Skeletal muscle satellite cell (primary cell): ENCODE measurements at regions not wholly inside any gene's neighbourhood (a gene's known extent, or its start where the extent isn't known, plus 50 kb on each side); places are given as distances from the start of the nearest gene placed in this dataset.

Experiments
- H3K27me3 ChIP-seq: 2 replicates; pipeline ENCODE4 v1.7.0; 2013; ENCODE audit warnings: low read length; ENCODE audit not compliant: control insufficient read depth, insufficient read depth
- H3K36me3 ChIP-seq: 2 replicates; pipeline ENCODE4 v1.7.0; 2013; ENCODE audit warnings: mild to moderate bottlenecking, control low read depth, low read length; ENCODE audit not compliant: insufficient read depth
- H3K4me1 ChIP-seq: 2 replicates; pipeline ENCODE4 v1.7.0; 2013; ENCODE audit warnings: low read length; ENCODE audit not compliant: control insufficient read depth, insufficient read depth
- H3K4me2 ChIP-seq: 2 replicates; pipeline ENCODE4 v1.7.0; 2013; ENCODE audit warnings: mild to moderate bottlenecking, low read length
- H3K4me3 ChIP-seq: 2 replicates; pipeline ENCODE4 v1.7.0; 2013; ENCODE audit warnings: low read length
- H3K9ac ChIP-seq: 2 replicates; pipeline ENCODE4 v1.7.0; 2013; ENCODE audit warnings: mild to moderate bottlenecking, low read depth, low read length, moderate library complexity
- H3K9me3 ChIP-seq: replicated peaks from 2 replicates; pipeline ENCODE4 v1.7.0; 2013; ENCODE audit warnings: mild to moderate bottlenecking, control low read depth, low read length

DNA sequence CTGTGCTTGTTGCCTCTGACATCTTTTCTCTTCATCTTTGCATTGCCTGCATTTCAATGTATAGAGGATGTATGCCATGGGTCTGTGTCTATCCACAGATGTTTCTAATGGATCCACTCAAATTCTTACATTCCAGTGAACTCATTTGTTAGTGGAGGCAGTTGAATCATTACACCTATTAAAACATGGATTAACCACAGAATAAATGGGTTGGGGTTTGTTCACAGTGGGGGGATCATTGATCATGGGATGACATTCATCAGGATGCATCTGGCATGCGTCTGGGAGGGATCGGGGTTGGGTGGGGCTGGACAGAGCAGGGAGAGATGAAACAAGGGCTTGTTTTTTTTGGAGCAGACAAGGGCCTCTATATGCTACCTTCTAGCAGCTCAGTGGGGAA, 182.5 kb downstream of the RHOU start:
- Histone ChIP-seq H3K9ac (no peak overlapping the region), H3K36me3 (no peaks in the 10 kb centered on the region), H3K9me3 (no peaks in the 10 kb centered on the region), H3K27me3 (peaks cover 3% of the 10 kb centered on the region), H3K4me1 (no peaks in the 10 kb centered on the region), H3K4me2 (no peak overlapping the region), H3K4me3 (no peak overlapping the region)

DNA sequence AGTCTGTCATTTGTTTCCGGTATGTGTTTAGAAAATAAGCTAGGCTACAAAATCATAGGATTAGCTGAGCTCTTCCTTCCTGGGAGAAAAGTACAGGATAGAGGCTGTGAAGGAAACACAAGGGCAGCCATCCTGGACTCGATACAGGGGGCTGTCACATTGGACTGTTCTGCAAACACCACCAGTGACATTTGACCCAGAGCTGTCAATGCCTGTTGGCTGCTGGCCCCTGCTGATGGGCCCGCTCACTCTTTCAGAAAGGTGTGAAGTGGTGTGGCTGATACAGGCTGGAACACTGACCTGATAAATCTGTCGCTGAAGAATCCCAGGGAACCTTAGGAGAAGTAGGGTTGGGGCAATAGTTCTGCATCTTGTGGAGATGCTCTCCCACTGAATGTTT, 183.1 kb downstream of the RHOU start:
- Histone ChIP-seq H3K4me3 (no peak overlapping the region), H3K4me1 (no peaks in the 10 kb centered on the region), H3K36me3 (no peaks in the 10 kb centered on the region)

DNA sequence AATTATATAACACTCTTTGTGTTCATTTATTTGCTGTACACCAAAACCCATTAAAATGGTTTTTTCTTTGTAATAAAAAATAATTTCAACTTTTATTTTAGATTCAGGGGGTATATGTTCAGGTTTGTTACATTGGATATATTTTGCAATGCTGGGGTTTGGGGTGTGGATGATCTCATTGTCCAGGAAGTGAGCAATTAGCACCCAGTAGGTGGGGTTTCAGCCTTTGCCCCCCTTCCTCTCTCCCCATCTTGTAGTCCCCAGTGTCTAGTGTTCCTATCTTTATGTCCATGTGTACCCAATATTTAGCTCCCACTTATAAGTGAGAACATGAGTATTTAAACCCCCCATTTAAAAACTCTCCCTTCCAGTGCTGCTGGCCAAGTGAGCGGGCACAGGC, 184.6 kb downstream of the RHOU start:
- Histone ChIP-seq H3K4me2 (no peak overlapping the region), H3K9me3 (no peaks in the 10 kb centered on the region), H3K4me1 (no peaks in the 10 kb centered on the region), H3K9ac (no peak overlapping the region), H3K36me3 (no peaks in the 10 kb centered on the region), H3K27me3 (peaks cover 7% of the 10 kb centered on the region), H3K4me3 (no peak overlapping the region)

More for the DNA sequence above, 183.1 kb downstream of the RHOU start:
- no peak overlapping the region for H3K9ac ChIP-seq
- no peak overlapping the region for H3K4me2 ChIP-seq
- peaks cover 3% of the 10 kb centered on the region for H3K27me3 ChIP-seq
- H3K9me3 ChIP-seq: no peaks in the 10 kb centered on the region

DNA sequence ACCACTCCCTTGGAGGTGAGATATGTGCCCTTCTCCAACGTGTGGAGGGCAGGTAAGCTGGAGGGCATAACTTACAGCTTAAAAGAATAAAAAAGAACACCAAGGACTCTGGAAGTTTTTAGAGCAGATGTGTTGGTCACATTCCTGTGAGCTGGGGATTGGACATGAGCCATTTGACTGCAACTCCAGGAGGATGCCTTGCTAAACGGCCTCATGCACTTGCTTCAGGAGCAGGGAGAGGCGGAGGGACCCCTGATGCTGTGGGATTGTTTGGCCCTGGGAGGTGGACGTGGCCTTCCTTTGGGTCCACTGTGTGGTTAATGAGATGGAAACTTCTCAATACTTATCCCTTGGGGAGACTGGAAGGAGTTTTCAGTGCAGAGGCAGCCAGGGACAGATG, 185.6 kb downstream of the RHOU start:
- Histone ChIP-seq H3K36me3 (no peaks in the 10 kb centered on the region), H3K4me3 (no peak overlapping the region), H3K9me3 (no peaks in the 10 kb centered on the region), H3K4me2 (no peak overlapping the region), H3K9ac (no peak overlapping the region), H3K27me3 (peaks cover 12% of the 10 kb centered on the region), H3K4me1 (no peaks in the 10 kb centered on the region)

DNA sequence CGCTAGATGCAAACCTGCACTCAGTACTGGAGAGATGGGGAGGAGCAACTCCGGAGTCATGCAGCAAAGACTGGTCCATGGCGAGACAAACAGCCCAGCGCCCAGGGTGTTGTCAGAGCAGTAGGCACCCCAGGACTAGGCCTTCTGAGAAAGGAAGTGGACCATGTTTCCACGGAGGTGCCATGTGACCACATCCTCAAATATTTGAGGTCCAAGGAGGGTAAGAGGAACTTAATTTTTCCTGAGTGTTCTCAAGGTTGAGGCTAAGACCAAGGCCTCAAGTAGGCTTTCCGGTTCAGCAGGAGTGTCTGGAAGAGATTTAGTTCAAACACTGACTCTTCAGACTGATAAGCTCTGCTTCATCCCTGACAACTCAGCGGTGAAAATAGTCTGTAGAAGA, 186.2 kb downstream of the RHOU start:
- Histone ChIP-seq H3K9ac (no peak overlapping the region), H3K4me1 (no peaks in the 10 kb centered on the region), H3K4me3 (no peak overlapping the region), H3K36me3 (no peaks in the 10 kb centered on the region), H3K9me3 (no peaks in the 10 kb centered on the region), H3K27me3 (peaks cover 17% of the 10 kb centered on the region), H3K4me2 (no peak overlapping the region)

DNA sequence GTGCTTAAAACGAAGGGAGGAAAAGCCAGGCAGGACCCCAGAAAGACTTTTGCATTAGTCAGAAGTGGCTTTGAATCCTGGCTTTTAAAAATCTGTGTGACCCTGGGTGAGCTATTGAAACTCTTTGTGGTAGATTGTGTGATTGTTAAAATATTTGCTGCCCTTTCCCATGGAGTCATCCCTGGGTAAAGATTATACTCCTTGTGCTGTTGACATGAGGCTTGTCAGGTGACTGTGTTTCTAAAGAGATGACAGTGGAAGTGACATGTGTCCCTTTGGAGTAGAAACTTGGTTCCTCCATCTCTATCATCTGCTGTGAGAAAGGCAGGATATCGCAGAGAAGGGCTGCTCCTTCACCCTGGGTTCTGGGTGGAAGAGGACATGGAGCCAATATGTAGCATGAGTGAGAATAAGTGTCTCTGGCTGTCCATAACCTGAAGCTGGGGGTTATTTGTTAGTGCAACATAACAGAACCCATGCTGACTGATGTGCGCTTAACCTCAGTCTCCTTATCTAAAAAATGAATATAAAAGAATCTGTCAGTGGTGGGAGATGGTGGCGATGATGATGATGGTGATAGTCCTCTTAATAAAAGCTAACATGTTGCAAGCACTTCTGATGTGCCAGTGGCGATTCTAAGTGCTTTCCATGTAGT, 187.6 kb downstream of the RHOU start:
- H3K4me1 ChIP-seq: no peaks in the 10 kb centered on the region
- H3K36me3 ChIP-seq: no peaks in the 10 kb centered on the region
- no peaks in the 10 kb centered on the region for H3K9me3 ChIP-seq
- H3K27me3 ChIP-seq: peaks cover 17% of the 10 kb centered on the region
- H3K4me2 ChIP-seq: no peak overlapping the region
- no peak overlapping the region for H3K9ac ChIP-seq
- H3K4me3 ChIP-seq: no peak overlapping the region

DNA sequence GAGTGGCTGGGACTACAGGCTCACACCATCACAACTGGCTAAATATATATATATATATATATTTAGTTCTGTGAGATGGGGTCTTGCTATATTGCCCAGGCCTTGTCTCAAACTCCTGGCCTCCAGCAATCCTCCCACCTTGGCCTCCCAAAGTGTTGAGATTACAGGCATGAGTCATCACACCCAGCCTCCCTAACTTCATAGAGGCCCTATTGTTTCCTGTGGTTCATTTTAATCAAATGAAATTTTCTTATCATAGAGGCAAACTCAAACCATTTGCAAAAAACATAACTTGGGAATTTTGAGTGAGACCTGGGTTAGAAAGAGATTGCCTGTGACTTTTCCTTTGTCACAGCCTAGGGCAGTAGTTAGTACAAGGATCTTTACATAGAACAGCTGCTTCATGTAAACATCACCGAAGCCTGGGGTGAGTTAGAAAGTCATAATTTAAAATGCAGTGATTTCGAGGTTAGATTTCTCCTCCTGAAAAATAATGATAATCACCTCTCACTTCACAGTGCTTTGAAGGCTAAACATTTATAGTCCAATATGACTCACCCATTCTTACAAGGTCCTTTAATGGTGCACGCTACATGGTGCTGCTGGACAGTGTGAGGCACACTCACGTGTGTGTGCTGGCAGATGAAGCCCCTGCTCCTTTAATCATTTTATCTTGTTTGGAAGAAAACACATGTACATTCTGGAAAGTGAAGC, 188.9 kb downstream of the RHOU start:
- H3K36me3 ChIP-seq: no peaks in the 10 kb centered on the region
- H3K4me1 ChIP-seq: no peaks in the 10 kb centered on the region
- peaks cover 14% of the 10 kb centered on the region for H3K27me3 ChIP-seq
- H3K4me2 ChIP-seq: no peak overlapping the region
- H3K9ac ChIP-seq: no peak overlapping the region
- H3K9me3 ChIP-seq: no peaks in the 10 kb centered on the region
- no peak overlapping the region for H3K4me3 ChIP-seq

DNA sequence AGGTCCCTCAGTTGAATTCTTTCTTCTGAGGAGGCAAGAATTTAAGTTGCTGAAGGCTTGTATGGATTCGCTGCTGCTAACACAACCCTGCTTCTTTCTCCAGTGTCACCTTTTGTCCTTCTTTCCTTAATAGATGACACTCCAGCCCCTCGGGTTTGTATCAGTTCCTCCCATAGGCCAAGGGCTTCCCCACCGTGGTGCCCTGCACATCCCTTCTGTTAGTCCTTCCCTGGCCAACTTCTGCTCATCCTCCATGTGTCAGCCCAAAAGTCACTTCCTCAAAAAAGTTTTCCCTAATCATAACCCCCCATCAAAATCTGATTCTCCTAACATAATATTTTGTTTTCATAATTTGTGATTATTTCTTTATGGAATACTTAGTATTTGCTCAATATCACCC, 190.4 kb downstream of the RHOU start:
- Histone ChIP-seq H3K27me3 (peaks cover 23% of the 10 kb centered on the region), H3K4me1 (no peaks in the 10 kb centered on the region), H3K9me3 (no peaks in the 10 kb centered on the region), H3K9ac (no peak overlapping the region), H3K4me3 (no peak overlapping the region), H3K36me3 (no peaks in the 10 kb centered on the region), H3K4me2 (no peak overlapping the region)

DNA sequence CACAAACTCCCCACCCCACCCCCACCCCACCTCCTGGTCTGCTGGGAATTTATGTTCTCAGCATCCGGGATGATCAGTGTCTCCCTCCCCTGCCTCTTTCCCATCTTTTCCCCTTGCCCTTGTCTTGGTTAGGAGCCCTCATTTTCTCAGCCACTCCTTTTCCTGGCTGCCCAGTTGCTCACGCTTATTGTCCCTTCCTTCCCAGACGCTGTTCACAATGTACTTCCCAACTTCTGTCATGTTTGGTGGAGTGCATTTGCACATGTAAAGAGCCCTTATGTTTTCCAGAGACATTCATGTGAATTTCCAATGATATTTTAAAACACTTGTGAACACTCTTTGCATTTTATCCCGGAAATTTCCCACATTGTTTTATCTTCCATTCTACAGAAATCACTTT, 192.1 kb downstream of the RHOU start:
- H3K4me1 ChIP-seq: no peaks in the 10 kb centered on the region
- H3K4me2 ChIP-seq: no peak overlapping the region
- H3K9me3 ChIP-seq: no peaks in the 10 kb centered on the region
- H3K36me3 ChIP-seq: no peaks in the 10 kb centered on the region
- no peak overlapping the region for H3K9ac ChIP-seq
- H3K4me3 ChIP-seq: no peak overlapping the region
- peaks cover 36% of the 10 kb centered on the region for H3K27me3 ChIP-seq

DNA sequence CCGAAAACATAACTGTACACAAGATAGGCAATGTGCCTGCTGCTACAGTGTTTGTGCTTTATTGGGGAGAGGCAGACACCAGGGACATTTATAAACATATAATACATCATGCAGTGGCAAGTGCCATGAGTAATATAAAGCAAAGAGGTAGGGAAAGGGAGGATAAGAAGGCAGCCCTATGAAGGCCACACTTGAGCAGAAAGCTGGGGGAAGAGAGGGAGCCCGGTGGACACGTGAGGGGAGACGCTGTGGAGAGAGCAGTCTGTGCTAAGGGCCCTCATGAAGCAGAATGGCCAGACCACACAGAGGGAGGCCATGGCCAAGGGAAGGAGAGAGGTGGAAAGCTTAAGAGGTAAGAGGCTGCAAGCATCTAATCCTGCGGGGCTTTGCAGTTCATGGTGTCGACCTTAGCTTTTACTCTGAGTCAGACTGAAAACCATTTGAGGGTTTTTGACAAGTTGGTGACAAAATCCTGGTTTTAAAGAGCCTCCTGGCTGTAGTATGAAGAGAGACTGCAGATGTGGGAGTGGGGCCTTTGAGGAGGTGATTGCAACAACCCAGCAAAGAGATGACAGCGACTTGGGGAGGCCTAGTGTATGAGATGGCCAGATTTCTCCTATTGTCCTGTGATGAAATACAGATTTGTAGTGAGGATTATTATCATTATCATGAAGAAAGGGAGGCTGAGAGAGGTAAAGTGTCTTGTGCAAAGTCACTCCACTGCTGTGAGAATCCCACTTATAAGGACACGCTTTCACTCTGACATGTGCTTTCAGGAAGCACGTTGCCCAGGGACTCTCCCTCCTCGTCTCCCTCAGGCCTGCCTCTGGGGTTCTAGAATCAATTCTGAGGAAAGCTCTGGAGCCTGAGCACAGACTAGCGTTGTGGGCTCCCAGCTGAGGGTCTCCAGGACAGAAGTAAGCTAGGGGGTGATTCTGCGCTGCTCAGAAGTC, 192.9 kb downstream of the RHOU start:
- no peaks in the 10 kb centered on the region for H3K4me1 ChIP-seq
- H3K4me2 ChIP-seq: no peak overlapping the region
- peaks cover 40% of the 10 kb centered on the region for H3K27me3 ChIP-seq
- H3K9me3 ChIP-seq: no peaks in the 10 kb centered on the region
- no peak overlapping the region for H3K9ac ChIP-seq
- H3K4me3 ChIP-seq: no peak overlapping the region
- H3K36me3 ChIP-seq: no peaks in the 10 kb centered on the region

DNA sequence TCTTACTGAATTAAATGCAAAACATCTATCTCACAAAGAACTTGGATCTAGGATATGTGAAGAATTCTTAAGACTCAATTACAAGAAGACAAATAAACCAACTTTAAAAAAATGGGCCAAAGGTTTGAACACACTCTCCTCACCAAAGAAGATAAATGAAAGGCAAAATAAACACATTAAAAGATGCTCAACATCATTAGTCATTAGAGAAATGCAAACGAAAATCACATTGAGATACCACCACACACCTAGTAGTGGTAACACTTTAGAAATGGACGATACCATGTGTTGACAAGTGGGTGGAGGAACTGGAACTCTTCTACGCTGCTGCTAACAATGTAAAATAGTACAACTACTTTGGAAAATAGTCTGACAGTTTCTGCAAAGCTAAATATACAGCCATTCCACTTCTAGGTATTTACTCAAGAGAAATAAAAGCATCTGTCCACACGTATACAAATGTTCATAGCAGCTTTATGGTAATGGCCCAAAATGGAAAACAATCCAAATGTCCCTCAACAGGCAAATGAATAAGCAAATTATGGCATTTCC, 194.3 kb downstream of the RHOU start:
- H3K4me2 ChIP-seq: no peak overlapping the region
- no peaks in the 10 kb centered on the region for H3K36me3 ChIP-seq
- no peak overlapping the region for H3K4me3 ChIP-seq
- no peaks in the 10 kb centered on the region for H3K4me1 ChIP-seq
- no peak overlapping the region for H3K9ac ChIP-seq
- peaks cover 43% of the 10 kb centered on the region for H3K27me3 ChIP-seq
- no peaks in the 10 kb centered on the region for H3K9me3 ChIP-seq
